ENCODE measurements at regions not wholly inside any gene's neighbourhood (a gene's known extent, or its start where the extent isn't known, plus 50 kb on each side); places are given as distances from the start of the nearest gene placed in this dataset.

GRCh38 chr6:97422171-97422570, 139.2 kb upstream of the MMS22L start:
- DNase-seq (ENCODE audit: low read depth, low spot score), result no peak
- ChIA-PET CTCF (no interaction called here), POLR2A (no interaction called here)
- TF ChIP-seq CTCF (IDR thresholded peaks at IDR 0.05; ENCODE audit: insufficient read depth, low read length, missing control alignments), result no peak
- H3K4me3 ChIP-seq (ENCODE audit: low read depth, low read length), result no peak overlapping the region

GRCh38 chr6:97423190-97423589, 140.2 kb upstream of the MMS22L start:
- no peak overlapping the region for H3K4me3 ChIP-seq (ENCODE audit: low read depth, low read length)
- CTCF ChIA-PET, result no interaction called here
- POLR2A ChIA-PET, result no interaction called here
- no peak for DNase-seq (ENCODE audit: low read depth, low spot score)
- TF ChIP-seq CTCF (IDR thresholded peaks at IDR 0.05; ENCODE audit: insufficient read depth, low read length, missing control alignments), result no peak

GRCh38 chr6:97427648-97428047, 144.6 kb upstream of the MMS22L start:
- no peak for TF ChIP-seq CTCF (IDR thresholded peaks at IDR 0.05; ENCODE audit: insufficient read depth, low read length, missing control alignments)

GRCh38 chr6:97437087-97437486, 154.1 kb upstream of the MMS22L start:
- H3K4me3 ChIP-seq (ENCODE audit: low read depth, low read length), result no peak overlapping the region
- ChIA-PET CTCF (interaction anchor here (0.7 to 2.1 kb wide), 15 partner anchors 9 to 370 kb away, joined by 3 to 8 read pairs (median 4); no protein-coding TSS in a partner anchor), POLR2A (no interaction called here)
- DNase-seq (ENCODE audit: low read depth, low spot score), result no peak
- TF ChIP-seq CTCF (IDR thresholded peaks at IDR 0.05; ENCODE audit: insufficient read depth, low read length, missing control alignments), result peak; percentile 73

More at GRCh38 chr6:97427648-97428047, 144.6 kb upstream of the MMS22L start:
- ChIA-PET CTCF (interaction anchor here (1.8 kb wide), 1 partner anchor 10 kb away, joined by 8 read pairs; no protein-coding TSS in a partner anchor), POLR2A (interaction anchor here (0.6 kb wide), 1 partner anchor 94 kb away, joined by 3 read pairs; no protein-coding TSS in a partner anchor)
- H3K4me3 ChIP-seq (ENCODE audit: low read depth, low read length), result no peak overlapping the region
- no peak for DNase-seq (ENCODE audit: low read depth, low spot score)

GRCh38 chr6:97438011-97438671, 155.1 kb upstream of the MMS22L start:
- no peak for TF ChIP-seq CTCF (IDR thresholded peaks at IDR 0.05; ENCODE audit: insufficient read depth, low read length, missing control alignments)
- ChIA-PET POLR2A (no interaction called here), CTCF (interaction anchor here (0.9 to 2.1 kb wide), 14 partner anchors 8 to 1682 kb away, joined by 3 to 8 read pairs (median 4); no protein-coding TSS in a partner anchor)
- DNase-seq (ENCODE audit: low read depth, low spot score), result no peak
- H3K4me3 ChIP-seq (ENCODE audit: low read depth, low read length), result no peak overlapping the region

- no peak overlapping the region for H3K4me3 ChIP-seq (ENCODE audit: low read depth, low read length)
- TF ChIP-seq CTCF (IDR thresholded peaks at IDR 0.05; ENCODE audit: insufficient read depth, low read length, missing control alignments), result peak; percentile 42
- POLR2A ChIA-PET, result no interaction called here
- no peak for DNase-seq (ENCODE audit: low read depth, low spot score)
- CTCF ChIA-PET, result interaction anchor here (0.7 to 2.0 kb wide), 5 partner anchors 9 to 1405 kb away, joined by 3 to 7 read pairs (median 3); no protein-coding TSS in a partner anchor
These were observed 157.7 kb upstream of the MMS22L start for GRCh38 chr6:97440590-97441176.
